IPS-NIHi11 (cell line): ENCODE measurements at regions not wholly inside any gene's neighbourhood (a gene's known extent, or its start where the extent isn't known, plus 50 kb on each side); places are given as distances from the start of the nearest gene placed in this dataset.
A peak's percentile ranks its signal among the peaks of the same experiment; 100 is the strongest.

Experiments used
- DNase-seq: peaks from one replicate; pipeline ENCODE4 v3.0.0; 2012; ENCODE audit warnings: mixed read lengths, low spot score

GRCh38 chr14:104319491-104320241 is 181.3 kb downstream of the KIF26A start:
- peak; percentile 8 for DNase-seq

- no peak for DNase-seq
Measured at GRCh38 chr14:104320611-104321086, 182.3 kb downstream of the KIF26A start.

DNA sequence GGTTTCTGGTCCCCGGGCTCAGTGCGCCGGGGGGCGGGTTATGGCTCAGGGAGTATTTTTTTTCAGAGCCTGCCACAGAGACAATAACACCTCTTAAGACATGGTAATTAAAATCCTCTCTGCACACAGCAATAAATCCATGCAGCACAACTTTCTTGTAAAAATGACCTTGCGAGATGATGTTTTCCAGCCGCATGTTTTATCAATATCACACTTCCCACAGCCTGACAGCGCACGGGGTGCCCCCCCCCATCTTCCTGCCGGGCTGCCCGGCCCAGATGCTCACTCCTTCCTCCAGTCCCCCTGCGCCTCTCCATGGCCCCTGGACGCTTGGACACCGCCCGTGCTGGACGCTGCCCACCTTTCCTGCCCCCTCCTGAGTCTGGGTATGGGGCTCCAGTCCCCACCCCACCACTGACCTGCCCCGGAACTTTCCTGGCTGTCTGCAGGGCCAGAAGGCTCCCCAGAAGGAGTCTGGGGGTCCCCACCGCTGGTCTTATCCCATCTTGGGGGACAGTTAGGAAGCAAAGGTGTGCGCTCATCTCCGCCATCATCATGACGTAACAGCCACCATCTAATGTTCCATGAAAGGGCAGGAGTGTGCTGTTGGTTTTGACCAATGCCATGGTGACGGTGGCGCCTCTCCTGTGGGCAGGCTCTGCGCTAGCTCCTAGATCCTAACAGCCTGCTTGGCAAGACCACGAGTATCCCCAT is 182.9 kb downstream of the KIF26A start:
- DNase-seq, result no peak

- no peak for DNase-seq
Measured at GRCh38 chr14:104321802-104322130, 183.4 kb downstream of the KIF26A start.

DNA sequence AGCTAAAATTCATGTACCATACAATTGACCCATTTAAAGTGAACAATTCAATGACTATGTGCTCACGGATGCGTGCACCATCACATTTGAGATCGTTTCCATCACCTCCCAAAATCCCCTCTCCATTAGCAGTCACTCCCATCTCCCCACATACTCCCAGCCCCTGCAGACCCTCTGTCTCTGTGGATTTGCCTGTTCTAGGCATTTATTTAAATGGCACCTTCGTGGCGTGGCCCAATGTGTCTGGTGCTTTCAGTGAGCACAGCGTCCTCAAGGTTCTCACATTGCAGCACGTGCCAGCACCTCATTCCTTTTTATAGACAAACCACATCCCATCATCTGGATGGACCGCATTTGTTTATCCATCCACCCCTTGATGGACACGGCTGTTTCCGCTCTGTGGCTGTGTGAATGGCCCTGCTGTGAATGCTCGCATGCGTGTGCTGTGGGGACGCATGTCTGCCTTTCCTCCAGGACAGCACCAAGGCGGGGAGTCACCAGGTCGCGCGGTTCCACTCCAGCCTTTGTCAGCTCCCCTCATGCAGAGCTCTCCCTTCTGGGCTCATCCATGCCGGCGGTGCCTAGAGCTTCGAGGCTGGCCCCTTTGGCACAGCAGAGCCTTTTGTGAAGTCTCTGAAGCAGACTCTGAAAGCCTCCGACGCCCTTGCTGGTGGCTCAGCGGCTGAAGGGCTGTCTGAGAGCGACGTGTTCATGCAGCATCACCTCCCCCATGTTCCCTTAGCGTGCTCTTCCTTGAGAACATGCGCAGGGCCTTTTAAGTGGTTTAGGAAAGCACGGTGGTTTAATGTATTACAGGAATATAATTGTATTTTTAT is 184.4 kb downstream of the KIF26A start:
- DNase-seq, result no peak

- no peak for DNase-seq
Measured at GRCh38 chr14:104323551-104324175, 185.3 kb downstream of the KIF26A start.

GRCh38 chr14:104326848-104327247 is 188.5 kb downstream of the KIF26A start:
- DNase-seq, result no peak

GRCh38 chr14:104328607-104329006 is 190.2 kb downstream of the KIF26A start:
- no peak for DNase-seq

- DNase-seq, result no peak
Measured at GRCh38 chr14:104329793-104330192, 191.4 kb downstream of the KIF26A start.

- no peak for DNase-seq
Measured at GRCh38 chr14:104331871-104332605, 193.7 kb downstream of the KIF26A start.

DNA sequence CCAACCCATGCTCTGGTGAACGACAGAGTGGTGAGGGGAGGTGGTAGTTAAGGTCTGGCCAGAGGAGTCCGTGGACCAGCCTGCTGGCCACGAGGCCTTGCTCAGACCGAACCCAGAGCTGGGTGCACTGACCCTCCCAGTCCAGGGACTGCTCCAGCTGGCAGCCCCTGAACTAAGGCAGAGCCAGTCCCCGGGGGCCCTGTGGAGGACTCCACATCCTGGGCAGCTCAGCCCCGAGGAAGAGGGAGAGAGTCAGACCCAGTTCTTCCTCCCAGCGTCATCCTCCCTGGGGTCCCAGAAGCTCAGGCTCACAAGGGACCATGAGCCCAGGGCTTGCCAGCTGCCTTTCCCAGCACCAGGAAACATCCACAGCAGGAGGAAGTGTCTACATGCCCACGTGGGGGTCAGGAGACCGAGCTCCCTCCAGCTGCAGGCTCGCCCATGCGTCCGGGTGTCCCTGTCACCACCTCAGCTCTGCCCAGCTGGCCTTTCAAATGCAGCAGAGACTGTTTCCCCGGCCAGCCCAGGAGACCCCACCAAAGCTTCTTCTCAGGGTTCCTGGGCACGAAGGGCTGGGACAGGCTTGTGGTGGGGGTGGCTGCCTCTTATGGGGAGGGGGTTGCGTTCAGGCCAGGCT is 194.4 kb downstream of the KIF26A start:
- DNase-seq, result no peak

- no peak for DNase-seq
Measured at GRCh38 chr14:104333646-104334423, 195.4 kb downstream of the KIF26A start.

GRCh38 chr14:104334424-104335161 is 196.2 kb downstream of the KIF26A start:
- no peak for DNase-seq

GRCh38 chr14:104335176-104335575 is 196.8 kb downstream of the KIF26A start:
- DNase-seq, result no peak

DNA sequence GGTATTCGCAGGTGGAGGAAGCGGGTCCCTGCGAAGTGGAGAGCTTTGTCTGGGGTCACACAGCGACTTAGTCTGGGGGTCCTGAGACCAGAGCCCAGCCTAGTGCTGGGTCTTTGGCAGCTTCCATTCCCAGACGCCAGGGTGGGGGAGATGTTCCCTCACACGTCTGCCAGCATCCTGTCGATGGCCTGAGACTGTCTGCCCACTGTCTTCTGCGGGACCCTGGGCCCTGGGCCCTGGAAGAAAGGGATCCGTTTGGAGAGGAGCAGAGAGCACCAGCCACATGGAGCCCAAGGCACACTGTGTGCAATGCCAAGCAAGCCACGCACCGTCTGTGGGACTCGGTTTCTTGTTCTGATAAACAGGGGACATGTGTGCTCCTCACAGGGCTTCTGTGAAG is 197.2 kb downstream of the KIF26A start:
- DNase-seq, result no peak

- no peak for DNase-seq
Measured at GRCh38 chr14:104337351-104337750, 199.0 kb downstream of the KIF26A start.

DNA sequence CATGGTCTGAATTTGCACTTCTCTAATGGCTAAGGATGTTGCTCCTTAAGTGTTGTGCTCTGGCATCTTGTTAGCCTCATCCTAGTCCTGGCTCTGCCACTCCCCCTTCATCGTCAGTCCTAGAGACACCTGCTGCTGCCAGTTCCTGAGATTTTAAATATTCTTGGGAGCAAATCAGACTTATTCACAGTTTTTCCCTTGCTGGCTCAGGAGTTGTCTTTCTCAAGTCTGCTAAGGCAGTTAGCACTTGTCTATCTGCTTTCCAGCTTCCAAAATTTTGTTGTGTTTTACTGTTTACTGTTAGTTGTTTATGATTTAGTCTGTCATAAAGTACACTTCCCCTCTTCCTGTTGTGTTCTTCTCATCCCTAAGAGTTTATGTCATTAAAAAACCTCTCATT is 201.0 kb downstream of the KIF26A start:
- no peak for DNase-seq

GRCh38 chr14:104339829-104340228 is 201.4 kb downstream of the KIF26A start:
- no peak for DNase-seq
